IMR-90 (cell line): ENCODE measurements at regions not wholly inside any gene's neighbourhood (a gene's known extent, or its start where the extent isn't known, plus 50 kb on each side); places are given as distances from the start of the nearest gene placed in this dataset.

Source experiments
- ATAC-seq: fragments of 200-7000 bp; cut with Tn5 transposase; 2 replicates; pipeline ENCODE4 v1.9.1; 2020; ENCODE audit warnings: low read depth, mild to moderate bottlenecking, moderate library complexity
- BruUV-seq: library from RNA; stranded (reverse); fragments of 400-500 nt; replicated peaks from 2 replicates; lab custom pipeline; 2021; lab: Mats Ljungman, UMichigan
- CTCF ChIA-PET: fragments of 300-600 bp; formaldehyde crosslinking; extraction: SDS; loops from one replicate; lab custom pipeline; 2021; ENCODE audit warnings: antibody characterized with exemption; lab: Yijun Ruan, JAX
- POLR2A ChIA-PET: fragments of 300-600 bp; sonication (Branson Sonifier 250); formaldehyde crosslinking; loops from one replicate; lab custom pipeline; 2022; ENCODE audit warnings: antibody characterized with exemption; ENCODE audit not compliant: unreplicated experiment; lab: Charles Lee
- DNase-seq: peaks from one replicate; pipeline ENCODE4 v3.0.0; 2013
- H2AFZ ChIP-seq: replicated peaks from 2 replicates; pipeline ENCODE3; 2013; ENCODE audit warnings: low read length, mild to moderate bottlenecking; ENCODE audit not compliant: poor library complexity
- H2AK5ac ChIP-seq: 2 replicates; pipeline ENCODE4 v1.6.1; 2013; ENCODE audit warnings: low read depth, low read length, inconsistent platforms
- H2AK9ac ChIP-seq: replicated peaks from 2 replicates; pipeline ENCODE3; 2013; ENCODE audit warnings: mild to moderate bottlenecking, low read depth, low read length, moderate library complexity; ENCODE audit not compliant: poor library complexity
- H2BK120ac ChIP-seq: 2 replicates; pipeline ENCODE4 v1.6.1; 2013; ENCODE audit warnings: low read depth, low read length, inconsistent platforms
- H2BK15ac ChIP-seq: 3 replicates; pipeline ENCODE4 v1.6.1; 2013; ENCODE audit warnings: low read depth, low read length, inconsistent platforms
- H2BK20ac ChIP-seq: 2 replicates; pipeline ENCODE4 v1.6.1; 2013; ENCODE audit warnings: low read depth, mild to moderate bottlenecking, inconsistent platforms, low read length, moderate library complexity
- H2BK5ac ChIP-seq: 2 replicates; pipeline ENCODE4 v1.6.1; 2013; ENCODE audit warnings: mild to moderate bottlenecking, low read depth, low read length, inconsistent platforms; ENCODE audit not compliant: poor library complexity, severe bottlenecking
- H3K14ac ChIP-seq: replicated peaks from 2 replicates; pipeline ENCODE4 v1.6.1; 2013; ENCODE audit warnings: low read depth, low read length, inconsistent platforms
- H3K18ac ChIP-seq: 2 replicates; pipeline ENCODE4 v1.6.1; 2013; ENCODE audit warnings: low read depth, low read length, control low read depth
- H3K23ac ChIP-seq: 2 replicates; pipeline ENCODE4 v1.6.1; 2013; ENCODE audit warnings: low read depth, low read length, inconsistent platforms
- H3K27ac ChIP-seq: 2 replicates; pipeline ENCODE4 v1.5.1; 2013; ENCODE audit warnings: mild to moderate bottlenecking, control low read depth, low read length; ENCODE audit not compliant: insufficient read depth
- H3K27me3 ChIP-seq: 2 replicates; pipeline ENCODE4 v1.6.1; 2013; ENCODE audit warnings: low read length; ENCODE audit not compliant: control insufficient read depth, insufficient read depth
- H3K36me3 ChIP-seq: 2 replicates; pipeline ENCODE4 v1.6.1; 2013; ENCODE audit warnings: low read length, mixed read lengths; ENCODE audit not compliant: control insufficient read depth, insufficient read depth
- H3K4ac ChIP-seq: 2 replicates; pipeline ENCODE4 v1.6.1; 2013; ENCODE audit warnings: low read depth, low read length, inconsistent platforms
- H3K4me1 ChIP-seq: 2 replicates; pipeline ENCODE4 v1.6.1; 2013; ENCODE audit warnings: low read length, mixed read lengths; ENCODE audit not compliant: control insufficient read depth, insufficient read depth
- H3K4me2 ChIP-seq: 2 replicates; pipeline ENCODE4 v1.6.1; 2013; ENCODE audit warnings: low read depth, mild to moderate bottlenecking, control low read depth, low read length, moderate library complexity
- H3K4me3 ChIP-seq: 2 replicates; pipeline ENCODE4 v1.5.1; 2013; ENCODE audit warnings: low read depth, mild to moderate bottlenecking, control low read depth, low read length, moderate library complexity; ENCODE audit not compliant: insufficient read depth
- H3K56ac ChIP-seq: 2 replicates; pipeline ENCODE4 v1.6.1; 2013; ENCODE audit warnings: low read length, inconsistent platforms; ENCODE audit not compliant: insufficient read depth; ENCODE audit errors: extremely low read depth
- H3K79me1 ChIP-seq, 2 experiments: 2 replicates each; pipeline ENCODE4 v1.6.1; 2013; ENCODE audit warnings: low read length in 2 of 2, inconsistent platforms in 1 of 2, low read depth in 1 of 2
- H3K9ac ChIP-seq: 2 replicates; pipeline ENCODE4 v1.6.1; 2013; ENCODE audit warnings: low read depth, low read length, control low read depth
- H3K9me1 ChIP-seq: 2 replicates; pipeline ENCODE4 v1.6.1; 2013; ENCODE audit warnings: low read length, inconsistent platforms; ENCODE audit not compliant: insufficient read depth
- H3K9me3 ChIP-seq: 2 replicates; pipeline ENCODE4 v1.6.1; 2013; ENCODE audit warnings: low read length; ENCODE audit not compliant: control insufficient read depth, insufficient read depth
- H4K20me1 ChIP-seq: 2 replicates; pipeline ENCODE4 v1.6.1; 2013; ENCODE audit warnings: low read length, inconsistent platforms; ENCODE audit not compliant: insufficient read depth
- H4K5ac ChIP-seq: 2 replicates; pipeline ENCODE4 v1.6.1; 2013; ENCODE audit warnings: mild to moderate bottlenecking, low read depth, low read length, control low read depth
- H4K8ac ChIP-seq, 2 experiments: 2 replicates each; pipeline ENCODE4 v1.6.1; 2013; ENCODE audit warnings: low read depth in 2 of 2, low read length in 2 of 2, control low read depth in 1 of 2, inconsistent platforms in 1 of 2
- H4K91ac ChIP-seq: 2 replicates; pipeline ENCODE4 v1.6.1; 2013; ENCODE audit warnings: low read depth, low read length, inconsistent platforms; ENCODE audit not compliant: insufficient read depth
- MAZ ChIP-seq: IDR thresholded peaks from 2 replicates; pipeline ENCODE4 v1.6.1; 2012; ENCODE audit warnings: low read depth, mild to moderate bottlenecking, low read length, improper control_type of control experiment, moderate library complexity, borderline replicate concordance
- WGBS, 2 experiments: methylation state at CpG; one replicate each; pipeline versions ENCODE4 v1.1.5 to v1.1.7; 2013; ENCODE audit warnings: missing lambda C conversion rate in 2 of 2; ENCODE audit not compliant: insufficient read length in 1 of 2; ENCODE audit errors: extremely low coverage in 2 of 2; 5-methylcytosine and 5-hydroxymethylcytosine counted together
- dilution Hi-C: fragments of 300-500 bp; cut with HindIII; formaldehyde crosslinking; loops from one replicate; pipeline ENCODE4 v1.14.3; 2018; ENCODE audit warnings: low sequenced_read_pairs; ENCODE audit not compliant: unreplicated experiment
- in situ Hi-C: fragments of 300-500 bp; cut with MboI; formaldehyde crosslinking; loops from 3 replicates; pipeline ENCODE4 v1.14.3; 2019; ENCODE audit warnings: low sequenced_read_pairs, inconsistent platforms, mixed read lengths
- intact Hi-C: fragments of 100-400 bp; cut with micrococcal nuclease; formaldehyde crosslinking; loops from 2 replicates; pipeline ENCODE4 v1.10.0; 2022

DNA sequence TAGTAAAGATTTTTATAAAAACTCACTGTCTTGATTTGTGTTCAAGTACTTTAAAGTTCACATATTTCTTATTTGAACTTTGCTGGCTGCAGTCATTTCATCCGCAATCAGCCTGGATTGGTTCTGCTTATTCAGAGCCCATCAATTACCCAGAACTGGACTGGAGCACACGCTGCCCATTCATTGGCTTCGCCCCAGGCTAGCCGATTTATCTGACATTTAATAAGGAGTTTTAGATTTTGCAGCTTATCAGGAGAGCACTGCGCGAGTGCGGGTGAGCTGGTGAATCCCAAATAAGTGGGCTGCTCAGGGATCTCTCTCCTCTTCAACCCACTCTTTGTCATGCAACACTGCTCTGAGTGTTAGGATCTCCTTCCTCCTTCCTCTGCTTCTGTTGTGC lies 166.0 kb upstream of the GPR26 start:
- ChIA-PET CTCF (no interaction called here), POLR2A (no interaction called here)
- Histone ChIP-seq H3K4me1 (no peaks in the 10 kb centered on the region), H3K9ac (no peak overlapping the region), H3K4me2 (no peak overlapping the region), H2BK5ac (no peak overlapping the region), H3K14ac (no peak overlapping the region), H3K18ac (no peak overlapping the region), H4K91ac (no peak overlapping the region), H3K23ac (no peak overlapping the region), H4K8ac (no peak overlapping the region), H3K9me3 (peaks cover 34% of the 10 kb centered on the region), H2BK20ac (no peak overlapping the region), H3K36me3 (no peaks in the 10 kb centered on the region), H4K5ac (no peak overlapping the region), H3K9me1 (no peaks in the 10 kb centered on the region), H3K4ac (no peak overlapping the region), H3K79me1 (no peaks in the 10 kb centered on the region), H2BK120ac (no peak overlapping the region), H3K4me3 (no peak overlapping the region), H2BK15ac (no peak overlapping the region), H3K27ac (no peak overlapping the region), H2AFZ (no peak overlapping the region), H3K27me3 (no peaks in the 10 kb centered on the region), H2AK9ac (no peak overlapping the region), H2AK5ac (no peak overlapping the region), H3K56ac (no peak overlapping the region), H4K20me1 (no peaks in the 10 kb centered on the region)
- TF ChIP-seq MAZ = no peak
- no TSS peak for BruUV-seq
- intact Hi-C loops (no loop called here), dilution Hi-C loops (no loop called here), in situ Hi-C loops (no loop called here)
- ATAC-seq (no peak), DNase-seq (no peak)
- WGBS, 2 experiments = no CpG with 5 or more reads among the region's 7 CpGs
